Ishikawa (cell line): ENCODE measurements at regions not wholly inside any gene's neighbourhood (a gene's known extent, or its start where the extent isn't known, plus 50 kb on each side); places are given as distances from the start of the nearest gene placed in this dataset.
A peak's percentile ranks its signal among the peaks of the same experiment; 100 is the strongest.

Source experiments
- CEBPB ChIP-seq: IDR thresholded peaks from 2 replicates; pipeline ENCODE4 v1.6.1; 2012
- CREB1 ChIP-seq: IDR thresholded peaks from 2 replicates; pipeline ENCODE4 v1.6.1; 2012; ENCODE audit warnings: low read depth
- EGR1 ChIP-seq: IDR thresholded peaks from 2 replicates; pipeline ENCODE4 v1.6.1; 2012
- EP300 ChIP-seq: IDR thresholded peaks from 2 replicates; pipeline ENCODE4 v1.6.1; 2012; ENCODE audit warnings: borderline replicate concordance
- FOXM1 ChIP-seq: IDR thresholded peaks from 2 replicates; pipeline ENCODE4 v1.6.1; 2012; ENCODE audit warnings: low read depth, borderline replicate concordance
- MAX ChIP-seq: IDR thresholded peaks from 2 replicates; pipeline ENCODE4 v1.6.1; 2012
- NFIC ChIP-seq: IDR thresholded peaks from 2 replicates; pipeline ENCODE4 v1.6.1; 2012
- RAD21 ChIP-seq: IDR thresholded peaks from 2 replicates; pipeline ENCODE4 v1.6.1; 2012; ENCODE audit warnings: low read depth
- REST ChIP-seq: IDR thresholded peaks from 2 replicates; pipeline ENCODE4 v1.6.1; 2012; ENCODE audit warnings: low read depth, mild to moderate bottlenecking
- TAF1 ChIP-seq: IDR thresholded peaks from 2 replicates; pipeline ENCODE4 v1.6.1; 2012; ENCODE audit warnings: low read depth, mild to moderate bottlenecking
- TCF12 ChIP-seq: IDR thresholded peaks from 2 replicates; pipeline ENCODE4 v1.6.1; 2012; ENCODE audit warnings: low read depth
- TEAD4 ChIP-seq: IDR thresholded peaks from 2 replicates; pipeline ENCODE4 v1.6.1; 2012
- USF1 ChIP-seq: IDR thresholded peaks from 2 replicates; pipeline ENCODE4 v1.6.1; 2012
- YY1 ChIP-seq: IDR thresholded peaks from 2 replicates; pipeline ENCODE4 v1.6.1; 2012; ENCODE audit warnings: low read depth
- ZBTB7A ChIP-seq: IDR thresholded peaks from 2 replicates; pipeline ENCODE4 v1.6.1; 2012; ENCODE audit warnings: low read depth

- TF ChIP-seq FOXM1 (no peak), MAX (no peak), TEAD4 (no peak), NFIC (no peak), REST (no peak), EGR1 (no peak), TCF12 (no peak), RAD21 (no peak), ZBTB7A (no peak), CEBPB (no peak), YY1 (no peak)
Observed at GRCh38 chr2:226040344-226040900, 640.9 kb downstream of the NYAP2 start.

GRCh38 chr2:226037526-226037925 is 638.0 kb downstream of the NYAP2 start:
- no peak for TF ChIP-seq USF1
- no peak for TF ChIP-seq TCF12
- no peak for TF ChIP-seq TAF1
- TF ChIP-seq TEAD4: no peak
- no peak for TF ChIP-seq CEBPB
- no peak for TF ChIP-seq REST
- no peak for TF ChIP-seq CREB1
- no peak for TF ChIP-seq EP300
- no peak for TF ChIP-seq EGR1
- no peak for TF ChIP-seq FOXM1
- no peak for TF ChIP-seq RAD21
- TF ChIP-seq NFIC: no peak

GRCh38 chr2:226031647-226032501 is 632.4 kb downstream of the NYAP2 start:
- TF ChIP-seq FOXM1: no peak
- TF ChIP-seq TAF1: no peak
- TF ChIP-seq REST: no peak
- no peak for TF ChIP-seq TEAD4
- TF ChIP-seq NFIC: no peak
- no peak for TF ChIP-seq USF1
- TF ChIP-seq CEBPB: no peak
- no peak for TF ChIP-seq EGR1
- no peak for TF ChIP-seq YY1
- no peak for TF ChIP-seq RAD21
- no peak for TF ChIP-seq ZBTB7A
- no peak for TF ChIP-seq CREB1
- TF ChIP-seq EP300: no peak
- TF ChIP-seq TCF12: no peak
- TF ChIP-seq MAX: no peak

- TF ChIP-seq USF1: no peak
- TF ChIP-seq TCF12: 0 out of 2 replicates have a peak, but pooled peaks have one; percentile 28
- peak; percentile 40; the same call in 1 of the 2 replicates for TF ChIP-seq EP300
- TF ChIP-seq YY1: no peak; the same call in 1 of the 2 replicates
- no peak for TF ChIP-seq CREB1
- TF ChIP-seq TAF1: peak; percentile 49; the same call in 1 of the 2 replicates
- no peak for TF ChIP-seq NFIC
- TF ChIP-seq MAX: peak; percentile 56
- no peak for TF ChIP-seq RAD21
- peak; percentile 69; the same call in 1 of the 2 replicates for TF ChIP-seq ZBTB7A
- TF ChIP-seq TEAD4: peak; percentile 9; the same call in 1 of the 2 replicates
Observed at GRCh38 chr2:226030788-226031646, 631.5 kb downstream of the NYAP2 start.
